ENCODE measurements at regions not wholly inside any gene's neighbourhood (a gene's known extent, or its start where the extent isn't known, plus 50 kb on each side); places are given as distances from the start of the nearest gene placed in this dataset.
"Not testable (repeated sequence)": the region's sequence is repeated elsewhere in the genome, so short reads cannot be mapped to it uniquely, and the experiment has no call there.

DNA sequence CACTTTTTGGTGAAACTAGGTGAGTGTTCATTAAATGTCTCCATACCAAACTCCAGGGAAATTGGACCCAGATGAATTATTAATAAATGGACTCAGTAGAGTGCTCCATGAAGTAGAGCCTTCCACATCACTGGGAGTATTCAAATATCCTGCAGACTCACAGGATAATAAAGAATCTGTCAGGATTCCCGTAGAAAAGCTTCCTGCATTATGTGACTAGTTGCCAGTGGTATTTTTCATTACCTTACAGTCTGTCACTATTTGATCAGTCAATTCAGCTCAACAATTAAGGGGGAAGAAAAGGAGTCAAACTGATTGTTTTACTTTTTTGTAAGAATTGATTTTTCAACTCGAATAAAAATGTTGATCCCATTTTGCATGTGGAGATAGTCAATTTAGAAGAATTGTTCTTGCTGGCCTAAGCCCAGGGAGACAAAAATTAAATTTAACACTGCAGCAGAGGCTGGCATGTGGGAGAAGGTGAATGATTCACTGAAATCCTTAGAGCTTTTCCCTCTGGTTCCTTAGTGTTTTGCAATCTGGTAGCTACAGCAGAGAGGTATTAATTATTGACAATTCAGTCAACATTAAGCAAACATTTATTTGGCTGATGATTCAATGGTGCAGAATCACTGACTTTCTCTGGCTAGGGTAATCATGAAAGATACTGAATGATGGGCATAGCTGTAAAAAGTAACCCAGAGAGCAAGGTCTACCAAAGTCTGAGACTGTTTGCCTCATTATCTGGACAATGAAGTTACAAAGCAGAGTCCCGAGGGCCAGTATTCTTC is 442.4 kb downstream of the CD83 start:
- POLR2A ChIA-PET = no interaction called here
- Mint-ChIP-seq H3K27ac (no peak overlapping the region), H3K36me3 (peaks cover 13% of the 10 kb centered on the region), H3K9me3 (peaks cover 23% of the 10 kb centered on the region), H3K27me3 (ENCODE audit: low read depth) (no peaks in the 10 kb centered on the region; the same call in 1 of the 2 replicates), H3K4me3 (no peak overlapping the region), H3K4me1 (peaks cover 22% of the 10 kb centered on the region)
- no peak for DNase-seq (ENCODE audit: low spot score)
- CTCF ChIA-PET = no interaction called here
- TF ChIP-seq SP1 (CRISPR knock-in tag; conservative IDR thresholded peaks at IDR 0.05) = no peak
- ATAC-seq = no peak

GRCh38 chr6:14561563-14561962 is 444.0 kb downstream of the CD83 start:
- Mint-ChIP-seq H3K9me3 (peaks cover 23% of the 10 kb centered on the region), H3K4me1 (peaks cover 22% of the 10 kb centered on the region), H3K36me3 (peaks cover 13% of the 10 kb centered on the region)
- POLR2A ChIA-PET; DNase-seq (ENCODE audit: low spot score); CTCF ChIA-PET; H3K27ac Mint-ChIP-seq; ATAC-seq; H3K4me3 Mint-ChIP-seq; H3K27me3 Mint-ChIP-seq (ENCODE audit: low read depth): not testable (repeated sequence)

GRCh38 chr6:14567842-14568241 is 450.3 kb downstream of the CD83 start:
- no peak overlapping the region for H3K4me3 Mint-ChIP-seq
- H3K9me3 Mint-ChIP-seq = peaks cover 18% of the 10 kb centered on the region
- peaks cover 17% of the 10 kb centered on the region for H3K4me1 Mint-ChIP-seq
- 0 out of 2 replicates have a peak, but pooled peaks cover 2% of the 10 kb centered on the region for H3K36me3 Mint-ChIP-seq
- no peak for ATAC-seq
- ChIA-PET POLR2A (no interaction called here), CTCF (no interaction called here)
- no peak overlapping the region for H3K27ac Mint-ChIP-seq
- no peak for DNase-seq (ENCODE audit: low spot score)
- H3K27me3 Mint-ChIP-seq (ENCODE audit: low read depth) = no peaks in the 10 kb centered on the region; the same call in 1 of the 2 replicates
- TF ChIP-seq NFE2L1 (CRISPR knock-in tag; IDR thresholded peaks at IDR 0.05) (no peak), SMAD3 (CRISPR knock-in tag; IDR thresholded peaks at IDR 0.05; ENCODE audit: borderline replicate concordance) (no peak), ZNF671 (CRISPR knock-in tag; IDR thresholded peaks at IDR 0.05) (no peak), EMX1 (CRISPR knock-in tag; IDR thresholded peaks at IDR 0.05) (no peak), ESRRA (CRISPR knock-in tag; IDR thresholded peaks at IDR 0.05; ENCODE audit: borderline replicate concordance) (no peak), ZNF138 (CRISPR knock-in tag; conservative IDR thresholded peaks at IDR 0.05) (no peak), ZNF317 (CRISPR knock-in tag; IDR thresholded peaks at IDR 0.05; ENCODE audit: borderline replicate concordance, low read depth) (no peak), KAT7 (CRISPR knock-in tag; IDR thresholded peaks at IDR 0.05; ENCODE audit: borderline replicate concordance) (no peak), FOXJ3 (CRISPR knock-in tag; IDR thresholded peaks at IDR 0.05; ENCODE audit: borderline replicate concordance) (no peak), ZBTB21 (CRISPR knock-in tag; IDR thresholded peaks at IDR 0.05; ENCODE audit: borderline replicate concordance) (no peak), STAT6 (CRISPR knock-in tag; conservative IDR thresholded peaks at IDR 0.05; ENCODE audit: low read depth) (no peak), IRF1 (CRISPR knock-in tag; IDR thresholded peaks at IDR 0.05) (no peak), ZNF232 (CRISPR knock-in tag; IDR thresholded peaks at IDR 0.05) (no peak), TEAD4 (CRISPR knock-in tag; IDR thresholded peaks at IDR 0.05) (no peak), SMAD4 (CRISPR knock-in tag; IDR thresholded peaks at IDR 0.05) (no peak)
- TF ChIP-seq, protein P1, sequence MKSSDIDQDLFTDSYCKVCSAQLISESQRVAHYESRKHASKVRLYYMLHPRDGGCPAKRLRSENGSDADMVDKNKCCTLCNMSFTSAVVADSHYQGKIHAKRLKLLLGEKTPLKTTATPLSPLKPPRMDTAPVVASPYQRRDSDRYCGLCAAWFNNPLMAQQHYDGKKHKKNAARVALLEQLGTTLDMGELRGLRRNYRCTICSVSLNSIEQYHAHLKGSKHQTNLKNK (CRISPR knock-in tag; IDR thresholded peaks at IDR 0.05) = no peak
- TF ChIP-seq, protein P2, sequence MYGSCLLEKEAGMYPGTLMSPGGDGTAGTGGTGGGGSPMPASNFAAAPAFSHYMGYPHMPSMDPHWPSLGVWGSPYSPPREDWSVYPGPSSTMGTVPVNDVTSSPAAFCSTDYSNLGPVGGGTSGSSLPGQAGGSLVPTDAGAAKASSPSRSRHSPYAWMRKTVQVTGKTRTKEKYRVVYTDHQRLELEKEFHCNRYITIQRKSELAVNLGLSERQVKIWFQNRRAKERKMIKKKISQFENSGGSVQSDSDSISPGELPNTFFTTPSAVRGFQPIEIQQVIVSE (CRISPR knock-in tag; IDR thresholded peaks at IDR 0.05; ENCODE audit: borderline replicate concordance) = no peak
- TF ChIP-seq, protein P3, sequence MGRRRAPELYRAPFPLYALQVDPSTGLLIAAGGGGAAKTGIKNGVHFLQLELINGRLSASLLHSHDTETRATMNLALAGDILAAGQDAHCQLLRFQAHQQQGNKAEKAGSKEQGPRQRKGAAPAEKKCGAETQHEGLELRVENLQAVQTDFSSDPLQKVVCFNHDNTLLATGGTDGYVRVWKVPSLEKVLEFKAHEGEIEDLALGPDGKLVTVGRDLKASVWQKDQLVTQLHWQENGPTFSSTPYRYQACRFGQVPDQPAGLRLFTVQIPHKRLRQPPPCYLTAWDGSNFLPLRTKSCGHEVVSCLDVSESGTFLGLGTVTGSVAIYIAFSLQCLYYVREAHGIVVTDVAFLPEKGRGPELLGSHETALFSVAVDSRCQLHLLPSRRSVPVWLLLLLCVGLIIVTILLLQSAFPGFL (CRISPR knock-in tag; IDR thresholded peaks at IDR 0.05; ENCODE audit: borderline replicate concordance) = no peak
- TF ChIP-seq, protein P4, sequence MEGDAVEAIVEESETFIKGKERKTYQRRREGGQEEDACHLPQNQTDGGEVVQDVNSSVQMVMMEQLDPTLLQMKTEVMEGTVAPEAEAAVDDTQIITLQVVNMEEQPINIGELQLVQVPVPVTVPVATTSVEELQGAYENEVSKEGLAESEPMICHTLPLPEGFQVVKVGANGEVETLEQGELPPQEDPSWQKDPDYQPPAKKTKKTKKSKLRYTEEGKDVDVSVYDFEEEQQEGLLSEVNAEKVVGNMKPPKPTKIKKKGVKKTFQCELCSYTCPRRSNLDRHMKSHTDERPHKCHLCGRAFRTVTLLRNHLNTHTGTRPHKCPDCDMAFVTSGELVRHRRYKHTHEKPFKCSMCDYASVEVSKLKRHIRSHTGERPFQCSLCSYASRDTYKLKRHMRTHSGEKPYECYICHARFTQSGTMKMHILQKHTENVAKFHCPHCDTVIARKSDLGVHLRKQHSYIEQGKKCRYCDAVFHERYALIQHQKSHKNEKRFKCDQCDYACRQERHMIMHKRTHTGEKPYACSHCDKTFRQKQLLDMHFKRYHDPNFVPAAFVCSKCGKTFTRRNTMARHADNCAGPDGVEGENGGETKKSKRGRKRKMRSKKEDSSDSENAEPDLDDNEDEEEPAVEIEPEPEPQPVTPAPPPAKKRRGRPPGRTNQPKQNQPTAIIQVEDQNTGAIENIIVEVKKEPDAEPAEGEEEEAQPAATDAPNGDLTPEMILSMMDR (IDR thresholded peaks at IDR 0.05) = no peak
